CD4-positive, alpha-beta T cell (primary cell): ENCODE measurements at regions not wholly inside any gene's neighbourhood (a gene's known extent, or its start where the extent isn't known, plus 50 kb on each side); places are given as distances from the start of the nearest gene placed in this dataset.

Source experiments
- ATAC-seq: fragments of 200-7000 bp; cut with Tn5 transposase; one replicate; pipeline ENCODE4 v1.10.0; 2022; ENCODE audit warnings: mild to moderate bottlenecking; ENCODE audit not compliant: poor library complexity
- CTCF ChIA-PET: fragments of 350-600 bp; sonication (Branson Sonifier 250); formaldehyde crosslinking; loops from one replicate; lab custom pipeline; 2021; ENCODE audit warnings: antibody characterized with exemption, inconsistent platforms; lab: Charles Lee
- POLR2A ChIA-PET: fragments of 350-600 bp; sonication (Branson Sonifier 250); formaldehyde crosslinking; loops from one replicate; lab custom pipeline; 2021; ENCODE audit warnings: antibody characterized with exemption, inconsistent platforms; lab: Charles Lee
- DNase-seq, 14 experiments: peaks; one replicate each; pipeline ENCODE4 v3.0.0-alpha.2; 2013 to 2020; ENCODE audit warnings: mixed read lengths in 2 of 14
- H3K27ac ChIP-seq, 2 donors: one replicate each; pipeline versions ENCODE4 v1.5.1 to v1.7.0; 2013; ENCODE audit warnings: low read length in 2 of 2, low read depth in 1 of 2, mild to moderate bottlenecking in 1 of 2
- H3K27me3 ChIP-seq, 2 experiments: 1 replicate in 1 of 2; 2 replicates in 1 of 2; pipeline versions ENCODE4 v1.6.1 to v1.7.0; 2013; ENCODE audit warnings: low read length in 2 of 2, control low read depth in 1 of 2, mild to moderate bottlenecking in 1 of 2, moderate library complexity in 1 of 2; ENCODE audit not compliant: insufficient read depth in 2 of 2, control insufficient read depth in 1 of 2
- H3K36me3 ChIP-seq: one replicate; pipeline ENCODE4 v1.6.1; 2013; ENCODE audit warnings: low read length, control low read depth; ENCODE audit not compliant: insufficient read depth
- H3K4me1 ChIP-seq: one replicate; pipeline ENCODE4 v1.6.1; 2013; ENCODE audit warnings: low read length, control low read depth; ENCODE audit not compliant: insufficient read depth
- H3K4me3 ChIP-seq: one replicate; pipeline ENCODE4 v1.5.1; 2013; ENCODE audit warnings: mild to moderate bottlenecking, low read length, moderate library complexity
- H3K9me3 ChIP-seq, 2 experiments: 1 replicate in 1 of 2; 2 replicates in 1 of 2; pipeline versions ENCODE4 v1.6.1 to v1.7.0; 2013; ENCODE audit warnings: low read length in 2 of 2, mild to moderate bottlenecking in 2 of 2, control low read depth in 1 of 2, moderate library complexity in 1 of 2; ENCODE audit not compliant: control insufficient read depth in 1 of 2, insufficient read depth in 1 of 2
- H3K27ac Mint-ChIP-seq: one replicate; pipeline ENCODE4 v1.8.0; 2020; ENCODE audit warnings: mixed read lengths
- H3K27me3 Mint-ChIP-seq: one replicate; pipeline ENCODE4 v1.8.0; 2021; ENCODE audit warnings: mixed read lengths
- H3K36me3 Mint-ChIP-seq: one replicate; pipeline ENCODE4 v1.8.0; 2021; ENCODE audit warnings: low read depth, mixed read lengths
- H3K4me1 Mint-ChIP-seq: one replicate; pipeline ENCODE4 v1.8.0; 2021; ENCODE audit warnings: low read depth, mixed read lengths
- H3K4me3 Mint-ChIP-seq: one replicate; pipeline ENCODE4 v1.8.0; 2020; ENCODE audit warnings: mild to moderate bottlenecking, mixed read lengths
- H3K9me3 Mint-ChIP-seq: one replicate; pipeline ENCODE4 v1.8.0; 2020; ENCODE audit warnings: mixed read lengths
- CTCF ChIP-seq: fragments of 200-600 bp; IDR thresholded peaks from one replicate; pipeline ENCODE4 v1.8.0; 2022; ENCODE audit warnings: antibody characterized with exemption, mild to moderate bottlenecking
- intact Hi-C, 2 experiments: fragments of 100-400 bp; cut with DNase I in 1 of 2; cut with micrococcal nuclease in 1 of 2; formaldehyde crosslinking; loops; one replicate each; pipeline versions ENCODE4 v1.15.1 to v1.9.0; 2023 to 2025; cut with DNase I, micrococcal nuclease

GRCh38 chr9:108245331-108245730 is 610.5 kb downstream of the ACTL7B start:
- Mint-ChIP-seq H3K4me3 (no peak overlapping the region), H3K27me3 (no peaks in the 10 kb centered on the region), H3K27ac (no peak overlapping the region), H3K36me3 (no peaks in the 10 kb centered on the region), H3K4me1 (no peaks in the 10 kb centered on the region), H3K9me3 (no peaks in the 10 kb centered on the region)
- DNase-seq, result no peak
- Histone ChIP-seq H3K27me3 (no peaks in the 10 kb centered on the region), H3K4me1 (no peaks in the 10 kb centered on the region), H3K36me3 (no peaks in the 10 kb centered on the region), H3K4me3 (no peak overlapping the region), H3K9me3 (peaks cover 0 to 7% of the 10 kb centered on the region in 2 experiments), H3K27ac (no peak overlapping the region)
- ATAC-seq, result no peak
- intact Hi-C loops, result no loop called here
- TF ChIP-seq CTCF, result no peak
- CTCF ChIA-PET, result no interaction called here
- POLR2A ChIA-PET, result no interaction called here

GRCh38 chr9:108244686-108245085 is 611.1 kb downstream of the ACTL7B start:
- Histone ChIP-seq H3K9me3 (peaks cover 0 to 7% of the 10 kb centered on the region in 2 experiments), H3K4me3 (no peak overlapping the region), H3K27me3 (no peaks in the 10 kb centered on the region), H3K4me1 (no peaks in the 10 kb centered on the region), H3K36me3 (no peaks in the 10 kb centered on the region), H3K27ac (no peak overlapping the region)
- H3K9me3 Mint-ChIP-seq, result no peaks in the 10 kb centered on the region
- intact Hi-C loops, result no loop called here
- H3K27ac Mint-ChIP-seq, result no peak overlapping the region
- H3K36me3 Mint-ChIP-seq, result no peaks in the 10 kb centered on the region
- ChIA-PET CTCF (no interaction called here), POLR2A (no interaction called here)
- no peaks in the 10 kb centered on the region for H3K4me1 Mint-ChIP-seq
- no peak for DNase-seq
- no peak for TF ChIP-seq CTCF
- no peak for ATAC-seq
- no peak overlapping the region for H3K4me3 Mint-ChIP-seq
- H3K27me3 Mint-ChIP-seq, result no peaks in the 10 kb centered on the region

- ChIA-PET CTCF (no interaction called here), POLR2A (no interaction called here)
- Histone ChIP-seq H3K36me3 (no peaks in the 10 kb centered on the region), H3K4me1 (no peaks in the 10 kb centered on the region), H3K27ac (no peak overlapping the region), H3K4me3 (no peak overlapping the region), H3K27me3 (no peaks in the 10 kb centered on the region), H3K9me3 (no peaks in the 10 kb centered on the region)
- intact Hi-C loops, result no loop called here
- Mint-ChIP-seq H3K27me3 (no peaks in the 10 kb centered on the region), H3K36me3 (no peaks in the 10 kb centered on the region), H3K27ac (no peak overlapping the region), H3K4me3 (no peak overlapping the region), H3K4me1 (no peaks in the 10 kb centered on the region), H3K9me3 (peaks cover 2% of the 10 kb centered on the region)
- no peak for TF ChIP-seq CTCF
- no peak for ATAC-seq
- DNase-seq, result no peak
These were observed 614.3 kb downstream of the ACTL7B start for GRCh38 chr9:108241384-108242073.
